Non-pigmented ciliary epithelial cell (primary cell): ENCODE measurements at regions not wholly inside any gene's neighbourhood (a gene's known extent, or its start where the extent isn't known, plus 50 kb on each side); places are given as distances from the start of the nearest gene placed in this dataset.

Experiments used
- DNase-seq: peaks from one replicate; pipeline ENCODE4 v3.0.0-alpha.2; 2010; ENCODE audit warnings: low read depth

DNA sequence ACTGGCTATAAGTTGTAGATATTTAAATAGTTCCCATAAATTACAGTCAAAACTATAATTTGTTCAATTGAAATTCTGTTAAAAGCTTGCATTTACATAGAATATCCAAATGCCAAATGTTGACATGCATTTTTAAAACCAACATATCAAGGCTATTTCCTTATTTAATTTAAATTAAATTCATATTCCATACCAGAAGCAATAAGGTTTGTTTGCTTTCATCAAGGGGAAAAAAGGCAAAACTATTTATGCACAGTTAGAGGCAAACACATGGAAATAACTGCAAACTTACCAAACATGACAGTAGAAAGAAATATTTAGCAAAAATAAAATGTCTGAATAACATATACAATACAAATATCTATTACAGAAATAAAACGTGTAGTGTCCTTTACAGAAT is 1581.2 kb upstream of the TENM4 start:
- DNase-seq, result no peak

DNA sequence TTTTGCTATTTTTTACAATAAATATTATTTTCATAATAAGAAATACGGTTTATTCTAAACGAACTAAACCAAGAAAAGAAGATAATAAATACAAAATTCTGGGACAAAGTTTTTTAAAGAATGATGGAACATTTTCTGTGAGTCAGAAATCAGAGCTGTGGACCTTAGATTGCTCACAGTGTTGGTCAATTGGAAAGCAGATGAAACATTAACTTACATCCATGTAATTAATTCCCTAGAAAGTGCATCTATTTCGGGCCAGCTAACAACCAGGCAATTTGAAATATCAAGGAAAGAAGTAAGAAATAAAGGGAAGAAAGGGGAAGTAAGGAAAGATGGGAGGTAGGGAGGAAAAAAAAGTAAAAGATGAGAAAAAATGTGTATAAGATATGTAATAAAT is 1569.8 kb upstream of the TENM4 start:
- no peak for DNase-seq

DNA sequence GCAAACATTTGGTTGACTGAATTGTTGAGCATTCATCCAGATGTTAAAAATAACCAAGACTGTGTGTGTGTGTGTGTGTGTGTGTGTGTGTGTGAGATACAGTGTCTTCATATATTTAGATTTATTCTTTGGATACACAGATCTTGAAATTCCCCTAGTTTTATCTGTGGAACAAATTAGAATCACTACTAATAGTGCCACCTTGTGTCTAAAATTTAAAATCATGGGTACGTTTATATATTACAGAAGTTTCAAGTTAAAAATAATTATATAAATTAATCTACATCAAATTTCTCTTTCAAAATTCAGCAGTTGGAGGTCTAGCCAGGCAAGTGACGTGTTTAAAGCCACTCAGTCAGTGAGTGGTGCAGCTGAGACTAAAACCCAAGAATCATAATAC is 1566.2 kb upstream of the TENM4 start:
- DNase-seq, result no peak

DNA sequence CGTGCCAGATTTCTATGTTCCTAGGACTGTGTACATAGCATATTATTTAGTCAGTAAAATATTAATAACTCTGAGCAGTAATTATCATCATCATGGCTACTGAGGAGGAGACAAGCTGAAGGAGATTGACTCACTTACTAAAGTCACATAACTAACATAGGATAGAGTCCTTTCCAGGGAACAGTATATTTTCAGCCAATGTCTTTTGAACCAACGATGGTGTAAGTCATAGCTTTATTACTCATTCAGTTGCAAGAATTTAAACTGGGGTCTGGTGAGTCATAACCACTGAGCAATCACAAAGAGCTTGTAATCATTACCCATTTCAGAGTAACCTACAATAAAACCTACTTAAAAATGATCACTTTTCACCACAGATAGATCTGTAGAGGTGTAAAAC is 1564.8 kb upstream of the TENM4 start:
- peak; percentile 78 for DNase-seq

DNA sequence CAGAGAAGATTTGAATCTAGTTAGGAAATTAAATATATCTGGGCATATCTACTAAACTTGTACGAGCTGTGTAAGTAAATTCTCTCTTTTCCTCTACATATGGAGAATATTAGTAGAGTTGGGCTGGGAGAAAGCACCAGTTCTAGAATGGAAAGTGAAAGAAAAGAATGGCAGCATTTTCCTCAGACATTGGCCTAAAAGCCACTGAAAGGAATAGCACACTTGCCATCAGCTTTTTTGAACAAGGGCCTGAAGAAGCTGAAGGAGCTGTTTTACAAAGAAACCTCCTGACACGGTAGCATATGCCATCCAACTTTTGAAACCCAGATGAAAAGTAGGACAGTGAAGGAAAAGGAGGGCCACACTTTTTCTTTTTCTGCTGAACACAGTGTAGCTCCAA is 1563.7 kb upstream of the TENM4 start:
- no peak for DNase-seq

DNA sequence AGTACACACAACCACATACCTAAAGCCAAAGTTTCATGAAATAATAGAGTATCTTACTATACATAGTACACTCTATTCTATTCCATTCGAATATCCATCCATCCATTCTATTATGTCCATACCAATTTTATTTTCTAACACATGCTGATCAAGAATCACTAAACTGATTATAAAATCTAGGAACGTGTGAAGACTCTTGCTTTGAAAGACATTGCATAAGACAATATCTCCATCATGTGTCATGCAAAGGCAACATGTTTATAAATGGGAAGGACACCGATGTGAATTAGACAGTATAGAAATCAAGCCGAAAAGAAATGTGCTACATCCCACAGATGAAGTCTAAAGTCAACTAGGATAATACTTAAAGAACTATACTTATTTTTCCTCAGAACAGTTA is 1561.5 kb upstream of the TENM4 start:
- no peak for DNase-seq

DNA sequence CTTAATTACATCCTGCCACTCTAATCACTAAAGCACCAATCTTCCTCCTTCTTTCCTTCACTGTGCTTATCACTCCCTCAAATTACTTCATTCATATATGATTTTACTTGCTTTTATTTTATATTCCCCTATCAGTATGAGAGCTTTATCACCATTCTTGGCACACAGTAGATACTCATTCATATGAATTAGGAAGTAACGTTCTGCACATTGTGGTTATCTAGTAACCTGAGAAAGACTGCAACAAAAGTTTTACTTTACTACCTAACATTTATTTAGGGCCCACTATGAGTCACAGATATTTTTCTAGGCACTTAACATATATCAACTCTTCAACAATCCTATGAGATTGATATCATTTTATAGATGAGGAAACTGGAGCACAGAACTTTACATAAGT is 1559.9 kb upstream of the TENM4 start:
- no peak for DNase-seq

DNA sequence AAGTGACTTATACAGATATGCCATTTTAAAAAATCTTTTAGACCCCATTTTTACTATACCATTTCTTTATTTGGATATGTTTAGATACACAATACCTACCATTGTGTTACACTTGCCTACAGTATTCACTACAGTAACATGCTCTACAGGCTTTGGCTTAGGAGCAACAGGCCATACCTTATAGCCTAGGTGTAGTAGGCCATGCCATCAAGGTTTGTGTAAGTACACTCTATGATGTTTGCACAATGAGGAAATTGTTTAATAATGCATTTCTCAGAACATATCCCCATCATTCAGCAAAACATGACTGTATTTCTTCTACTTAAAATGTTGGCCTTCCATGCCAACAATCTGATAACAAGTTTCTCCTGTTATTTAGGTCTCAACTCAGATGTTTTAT is 1559.5 kb upstream of the TENM4 start:
- no peak for DNase-seq

DNA sequence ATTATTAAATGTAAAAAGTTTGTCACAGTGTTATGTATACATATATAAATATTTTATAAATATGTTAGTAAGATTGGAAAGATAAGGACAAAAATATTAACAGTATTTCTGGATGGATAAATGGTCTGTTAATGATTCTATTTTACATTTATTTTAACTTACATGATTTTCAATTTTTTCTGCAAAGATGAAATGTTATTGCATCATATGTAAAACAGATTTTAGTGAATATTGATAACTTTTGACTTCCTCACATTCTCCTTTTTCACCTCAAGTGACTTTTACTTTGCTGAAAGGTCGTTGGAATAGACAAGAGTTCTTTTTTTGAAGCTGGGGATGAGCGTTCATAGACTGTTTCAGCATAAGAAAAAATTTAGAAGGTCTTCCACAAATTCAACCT is 1554.7 kb upstream of the TENM4 start:
- DNase-seq, result no peak

DNA sequence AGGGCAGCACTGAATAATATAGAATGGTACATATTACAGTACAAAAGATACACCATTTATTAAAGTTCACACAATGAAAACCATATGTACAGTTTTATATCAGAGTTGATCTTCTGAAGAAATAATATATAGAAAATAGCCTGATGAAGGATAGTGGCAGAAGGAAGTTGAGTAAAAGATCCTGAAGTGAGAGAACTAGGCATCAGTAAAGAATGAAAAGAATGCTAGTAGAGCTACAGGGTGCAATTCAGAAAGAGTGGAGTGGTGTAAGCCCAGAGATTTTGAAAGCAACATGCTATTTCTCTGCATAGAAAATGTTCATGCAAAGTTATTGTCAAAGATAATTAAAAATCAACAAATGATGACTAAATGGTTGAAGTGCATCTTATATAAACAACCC is 1552.7 kb upstream of the TENM4 start:
- no peak for DNase-seq

DNA sequence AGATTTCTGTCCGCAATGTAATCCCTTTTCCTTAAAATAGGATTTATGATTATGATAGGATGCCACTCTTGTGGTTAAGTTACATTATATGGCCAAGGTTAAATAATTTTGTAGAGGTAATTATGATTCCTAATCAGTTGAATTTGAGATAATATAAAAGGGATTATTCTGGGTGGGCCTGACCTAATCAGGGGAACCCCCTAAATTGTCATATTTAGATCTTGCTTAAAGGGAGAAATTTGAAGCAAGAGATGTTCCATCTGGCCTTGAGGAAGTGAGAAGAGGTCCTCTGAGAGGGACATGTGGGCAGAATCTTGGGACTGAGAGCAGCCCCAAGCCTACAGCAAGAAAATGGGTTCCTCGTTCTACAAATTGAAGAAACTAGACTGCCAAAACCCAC is 1550.1 kb upstream of the TENM4 start:
- no peak for DNase-seq

DNA sequence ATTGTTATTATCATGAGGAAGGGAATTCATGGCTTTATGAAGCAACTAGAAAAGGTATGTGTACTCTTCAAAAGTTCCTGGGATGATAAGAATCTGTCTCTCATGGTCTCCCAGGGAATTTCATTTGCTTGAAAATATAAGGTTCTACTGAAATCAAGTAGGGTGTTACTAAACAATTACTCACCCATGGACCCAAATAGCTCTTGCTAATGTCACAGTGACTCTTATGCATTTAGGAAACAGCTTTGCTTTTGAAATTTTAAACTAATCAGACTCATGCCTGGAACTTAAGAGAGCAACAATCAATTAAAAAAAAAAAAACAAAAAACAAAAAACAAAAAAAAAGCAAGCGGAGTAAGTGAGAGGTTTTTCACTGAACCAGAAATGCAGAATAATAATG is 1546.3 kb upstream of the TENM4 start:
- no peak for DNase-seq

DNA sequence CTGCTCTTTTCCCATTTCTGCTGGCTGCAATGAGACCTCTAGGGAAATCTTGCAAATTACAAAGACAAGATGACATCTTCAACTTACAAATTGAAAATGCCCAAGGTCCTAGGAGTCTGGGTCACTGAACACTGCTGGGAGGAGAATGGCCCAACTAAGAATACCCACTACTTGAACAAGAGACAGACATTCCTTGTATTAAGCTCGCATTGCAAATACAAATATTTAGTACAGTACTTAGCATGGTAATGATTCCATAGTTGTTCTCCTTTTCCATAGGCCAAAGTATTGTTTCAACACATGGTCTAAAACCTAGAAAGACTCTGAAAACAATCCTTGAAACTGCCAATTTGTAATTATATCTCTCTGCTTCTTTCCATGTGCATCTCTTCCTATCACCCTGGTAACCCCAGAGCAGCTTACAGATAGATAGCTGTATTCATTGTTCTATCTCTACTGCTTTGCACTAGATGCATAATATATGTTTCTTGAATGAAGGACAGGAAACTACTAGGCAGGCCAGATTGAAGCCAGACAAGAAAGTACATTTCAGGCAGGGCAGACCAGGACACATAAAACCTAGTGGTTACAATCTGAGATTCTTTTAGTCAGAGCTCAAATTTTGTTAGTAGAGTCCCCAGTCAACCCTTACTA is 1545.7 kb upstream of the TENM4 start:
- DNase-seq, result no peak

DNA sequence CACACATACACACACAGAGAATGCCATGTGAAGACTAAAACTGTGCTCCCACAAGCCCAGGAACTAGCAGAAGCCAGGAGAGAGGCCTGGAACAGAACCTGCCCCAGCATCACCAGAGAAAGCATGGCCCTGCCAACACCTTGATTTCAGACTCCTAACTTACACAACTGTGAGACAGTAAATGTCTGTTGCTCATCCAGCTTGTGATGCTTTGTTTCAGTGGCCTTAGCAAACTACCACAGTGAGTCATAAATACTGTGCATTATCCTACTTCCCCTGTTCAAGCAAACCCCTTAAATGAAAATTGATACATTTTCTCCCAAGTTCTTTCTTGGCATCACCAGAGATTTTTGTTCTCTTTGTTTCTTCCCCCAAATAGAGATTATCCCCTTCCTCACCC is 1539.4 kb upstream of the TENM4 start:
- DNase-seq, result peak; percentile 17

DNA sequence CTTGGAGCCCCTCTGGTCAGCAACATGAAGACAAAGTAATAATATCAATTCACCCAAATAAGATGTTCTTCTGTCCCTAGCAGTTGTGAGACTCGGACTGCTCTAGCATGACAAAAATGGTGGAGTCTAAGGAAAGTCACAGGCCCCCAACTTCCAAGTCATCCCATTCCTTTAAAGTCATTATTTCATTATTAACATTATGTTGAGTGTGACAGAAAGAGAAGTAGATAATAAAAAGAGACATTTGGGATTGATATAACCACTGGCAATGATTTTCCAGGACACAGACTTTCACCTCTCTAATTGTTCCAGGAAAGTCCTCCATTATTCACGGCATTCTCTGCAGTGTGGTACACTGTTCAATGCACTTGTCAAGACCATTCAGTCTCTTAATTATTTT is 1533.0 kb upstream of the TENM4 start:
- no peak for DNase-seq

DNA sequence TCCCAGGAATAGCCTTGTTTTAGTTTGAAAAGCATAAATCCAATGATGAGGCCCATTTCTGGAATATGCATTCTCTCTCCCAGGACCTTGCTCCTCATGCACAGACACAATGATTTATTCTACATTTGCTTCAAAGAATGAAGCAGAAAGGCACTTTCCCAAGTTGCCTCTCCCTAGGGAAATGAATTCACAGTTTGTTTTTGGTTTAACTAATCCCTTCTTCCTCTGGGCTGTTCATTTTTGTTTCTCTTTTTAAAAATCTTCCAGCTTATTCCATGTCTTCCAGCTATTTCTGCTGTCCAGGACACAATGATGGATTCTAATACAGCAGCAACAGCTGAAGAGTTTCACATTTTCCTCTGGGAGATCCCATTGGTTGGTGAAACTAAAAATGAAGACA is 1529.2 kb upstream of the TENM4 start:
- DNase-seq, result no peak

DNA sequence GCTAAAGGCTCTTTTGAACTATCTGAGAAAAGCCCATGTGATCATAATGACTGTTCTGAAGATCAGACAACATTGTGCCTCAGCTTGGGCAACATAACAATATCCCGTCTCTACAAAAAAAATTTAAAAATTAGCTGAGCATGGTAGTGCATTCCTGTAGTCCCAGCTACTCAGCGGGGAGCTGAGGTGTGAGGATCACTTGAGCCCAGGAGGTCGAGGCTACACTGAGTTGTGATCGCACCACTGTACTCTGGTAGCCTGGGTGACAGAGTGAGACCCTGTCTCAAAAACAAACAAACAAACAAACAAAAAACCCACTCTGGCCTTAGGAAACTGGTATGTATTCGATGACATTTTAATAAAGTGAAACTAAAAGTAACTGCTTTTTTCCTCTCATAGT is 1526.8 kb upstream of the TENM4 start:
- DNase-seq, result no peak

DNA sequence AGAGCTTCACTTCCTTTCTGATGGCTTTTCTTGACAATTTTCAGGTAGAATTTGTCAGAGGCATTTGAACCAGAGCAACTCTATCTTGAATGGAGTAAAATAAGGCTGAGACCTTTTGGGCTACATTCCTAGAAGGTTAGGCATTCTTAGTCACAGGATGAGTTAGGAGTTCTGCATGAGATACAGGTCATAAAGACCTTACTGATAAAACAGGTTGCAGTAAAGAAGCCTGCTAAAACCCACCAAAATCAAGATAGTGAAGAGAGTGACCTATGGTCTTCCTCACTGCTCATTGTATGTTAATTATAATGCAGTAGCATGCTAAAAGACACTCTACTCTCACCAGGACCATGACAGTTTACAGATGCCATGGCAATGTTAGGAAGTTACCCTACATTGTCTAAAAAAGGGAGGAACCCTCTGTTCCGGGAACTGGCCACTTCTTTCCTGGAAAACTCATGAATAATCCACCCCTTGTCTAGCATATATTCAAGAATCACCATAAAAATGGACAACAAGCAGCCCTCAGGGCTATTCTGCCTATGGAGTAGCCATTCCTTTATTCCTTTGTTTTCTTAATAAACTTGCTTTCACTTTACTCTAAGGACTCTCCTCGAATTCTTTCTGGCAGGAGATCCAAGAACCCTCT is 1519.7 kb upstream of the TENM4 start:
- DNase-seq, result no peak

DNA sequence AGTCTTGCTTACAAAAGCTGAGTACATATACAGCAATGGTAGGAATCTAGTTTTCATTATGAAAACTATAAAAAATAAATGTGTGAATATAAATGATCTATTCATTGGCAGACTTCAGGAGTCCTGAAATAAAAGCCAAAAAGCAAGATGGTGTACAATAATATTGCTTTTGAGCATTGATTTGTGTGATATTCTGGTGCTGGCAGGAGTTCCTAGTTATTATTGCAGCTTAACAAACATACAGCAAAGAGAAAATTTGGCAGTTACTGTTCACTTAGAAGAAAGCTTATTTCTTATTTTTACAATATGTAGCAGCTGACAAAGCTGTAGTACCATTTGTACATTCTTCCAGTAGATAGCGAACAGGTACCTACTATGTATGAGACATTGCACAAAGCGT is 1518.9 kb upstream of the TENM4 start:
- DNase-seq, result no peak

DNA sequence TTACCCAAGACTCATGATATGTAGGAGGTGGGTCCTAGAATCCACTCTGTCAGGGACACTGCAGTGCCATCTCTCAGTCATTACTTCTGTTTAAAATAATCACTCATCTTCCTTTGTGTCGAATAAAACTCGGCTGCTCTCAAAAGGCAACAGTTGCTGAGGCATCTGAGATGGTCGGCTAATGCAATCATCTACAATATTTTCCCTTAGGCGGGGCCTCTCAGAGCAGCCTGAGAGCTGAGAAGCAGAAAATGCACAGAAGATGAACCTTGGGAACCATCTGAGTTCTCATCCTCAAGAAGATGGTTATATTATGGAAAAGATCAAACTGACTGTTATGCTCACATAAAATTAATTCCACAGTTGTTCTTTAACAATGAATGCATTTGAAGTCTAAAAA is 1518.2 kb upstream of the TENM4 start:
- no peak for DNase-seq

DNA sequence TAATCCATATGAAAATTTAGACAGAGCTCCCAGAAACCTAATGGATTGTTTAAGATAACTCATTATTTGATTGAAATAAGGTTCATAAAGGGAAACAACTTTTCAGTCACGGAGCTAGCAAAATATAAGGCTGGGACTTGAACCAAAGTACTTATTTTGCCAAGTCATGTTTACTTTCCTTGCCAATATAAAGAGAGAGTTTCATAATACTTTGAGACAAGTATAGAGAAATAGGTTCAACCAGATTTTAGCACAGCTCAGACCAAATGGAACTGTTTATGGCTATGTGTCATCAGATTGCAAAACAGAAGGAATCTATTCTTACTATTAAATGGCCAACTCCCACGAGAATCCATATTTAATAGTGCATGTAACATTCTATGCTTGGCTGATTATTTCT is 1517.5 kb upstream of the TENM4 start:
- no peak for DNase-seq

DNA sequence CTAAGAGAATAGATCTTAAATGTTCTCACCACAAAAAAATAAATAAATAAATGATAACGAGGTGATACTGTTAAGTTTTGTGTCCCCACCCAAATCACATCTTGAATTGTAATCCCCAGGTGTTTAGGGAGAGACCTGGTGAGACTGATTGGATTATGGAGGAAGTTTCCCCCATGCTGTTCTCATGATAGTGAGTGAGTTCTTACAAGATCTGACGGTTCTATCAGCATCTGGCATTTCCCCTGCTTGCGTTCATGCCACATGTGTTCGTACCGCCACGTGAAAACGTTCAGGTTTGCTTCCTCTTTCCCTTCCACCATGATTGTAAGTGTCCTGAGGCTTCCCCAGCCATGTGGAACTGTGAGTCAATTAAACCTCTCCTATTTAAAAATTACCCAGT is 1514.8 kb upstream of the TENM4 start:
- DNase-seq, result no peak

DNA sequence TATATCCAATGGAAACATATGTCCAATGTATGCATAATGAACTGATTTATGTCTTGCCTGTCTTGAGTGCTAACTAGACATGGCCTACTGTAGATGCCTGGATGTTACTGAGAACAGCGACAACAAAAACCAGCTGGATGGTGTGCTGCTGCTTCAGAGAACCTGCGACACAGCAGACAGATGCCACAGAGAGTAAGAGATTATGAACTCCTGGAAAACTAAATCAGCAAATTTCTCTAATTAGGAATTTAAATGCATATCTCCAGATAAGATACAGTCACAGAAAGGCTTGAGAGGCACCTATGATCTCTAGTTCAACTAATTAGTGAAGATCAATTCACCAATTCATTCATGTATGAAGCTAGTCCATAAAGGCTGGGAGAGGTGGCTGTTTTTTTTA is 1508.0 kb upstream of the TENM4 start:
- DNase-seq, result no peak

DNA sequence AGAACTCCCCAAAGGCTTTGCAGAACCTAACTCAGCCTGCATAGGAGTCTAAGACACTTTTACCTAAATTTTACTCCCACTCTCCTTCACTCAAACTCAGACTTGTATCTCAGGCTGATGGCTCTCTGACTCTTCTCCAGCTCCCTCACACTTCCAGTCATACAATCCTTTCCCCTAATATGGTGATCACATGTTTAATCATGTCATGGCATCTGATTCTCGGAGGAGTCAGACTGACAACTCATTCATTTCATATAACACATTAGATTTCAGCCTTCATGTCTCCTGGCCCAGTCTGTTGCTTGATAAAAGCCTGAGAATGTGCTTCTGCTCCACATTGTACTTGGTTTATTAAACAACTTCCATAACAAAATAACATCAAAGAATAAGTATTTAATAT is 1503.9 kb upstream of the TENM4 start:
- no peak for DNase-seq
